Panc1 (cell line): ENCODE measurements at regions not wholly inside any gene's neighbourhood (a gene's known extent, or its start where the extent isn't known, plus 50 kb on each side); places are given as distances from the start of the nearest gene placed in this dataset.

Source experiments
- ATAC-seq: fragments of 200-7000 bp; cut with Tn5 transposase; 2 replicates; pipeline ENCODE4 v1.9.1; 2020; ENCODE audit warnings: mild to moderate bottlenecking, moderate library complexity
- BruUV-seq: library from RNA; stranded (reverse); fragments of 400-500 nt; replicated peaks from 2 replicates; lab custom pipeline; 2021; lab: Mats Ljungman, UMichigan
- CTCF ChIA-PET: fragments of 300-600 bp; sonication (Branson Sonifier 250); formaldehyde crosslinking; loops from one replicate; lab custom pipeline; 2022; ENCODE audit warnings: antibody characterized with exemption; lab: Charles Lee
- POLR2A ChIA-PET: fragments of 300-600 bp; sonication (Branson Sonifier 250); formaldehyde crosslinking; loops from one replicate; lab custom pipeline; 2022; ENCODE audit warnings: antibody characterized with exemption; lab: Charles Lee
- DNase-seq: peaks from one replicate; pipeline ENCODE4 v3.0.0-alpha.2; 2010; ENCODE audit warnings: low read depth, low spot score
- H3K27ac ChIP-seq: 2 replicates; pipeline ENCODE4 v1.5.1; 2011; ENCODE audit warnings: mild to moderate bottlenecking, low read length, inconsistent platforms
- H3K27me3 ChIP-seq: fragments of 200-500 bp; sonication (Bioruptor generic); 2 replicates; pipeline ENCODE4 v1.6.0; 2014; ENCODE audit warnings: low read length, inconsistent platforms; ENCODE audit not compliant: control insufficient read depth, insufficient read depth
- H3K36me3 ChIP-seq: fragments of 200-500 bp; sonication (Bioruptor generic); 2 replicates; pipeline ENCODE4 v1.5.1; 2014; ENCODE audit warnings: inconsistent platforms, mild to moderate bottlenecking, low read length, moderate library complexity; ENCODE audit not compliant: control insufficient read depth, insufficient read depth
- H3K4me1 ChIP-seq: 2 replicates; pipeline ENCODE4 v1.5.1; 2011; ENCODE audit warnings: inconsistent platforms, mild to moderate bottlenecking, low read length, moderate library complexity; ENCODE audit not compliant: control insufficient read depth, insufficient read depth
- H3K4me3 ChIP-seq, 2 experiments: 2 replicates each; pipeline ENCODE4 v1.5.1; 2011 to 2012; ENCODE audit warnings: low read depth in 2 of 2, low read length in 2 of 2, mild to moderate bottlenecking in 2 of 2, inconsistent platforms in 1 of 2, moderate library complexity in 1 of 2
- H3K9me3 ChIP-seq: fragments of 200-500 bp; sonication (Bioruptor generic); 2 replicates; pipeline ENCODE4 v1.5.1; 2014; ENCODE audit warnings: low read depth, mild to moderate bottlenecking, inconsistent platforms, low read length, moderate library complexity; ENCODE audit not compliant: control insufficient read depth, insufficient read depth
- CTCF ChIP-seq: fragments of 450-650 bp; IDR thresholded peaks from 2 replicates; pipeline ENCODE4 v1.5.1; 2017; ENCODE audit warnings: mild to moderate bottlenecking
- POLR2AphosphoS5 ChIP-seq: IDR thresholded peaks from 2 replicates; pipeline ENCODE4 v1.6.1; 2012; ENCODE audit warnings: mild to moderate bottlenecking, low read depth, low read length, moderate library complexity
- REST ChIP-seq, 2 experiments: IDR thresholded peaks; 2 replicates each; pipeline ENCODE4 v1.6.1; 2011 to 2012; ENCODE audit warnings: low read depth in 2 of 2, control low read depth in 1 of 2, low read length in 1 of 2, mild to moderate bottlenecking in 1 of 2, moderate library complexity in 1 of 2; ENCODE audit not compliant: insufficient read depth in 1 of 2
- SIN3A ChIP-seq: IDR thresholded peaks from 2 replicates; pipeline ENCODE4 v1.6.1; 2012; ENCODE audit warnings: low read depth, mild to moderate bottlenecking, low read length, moderate library complexity, borderline replicate concordance; ENCODE audit not compliant: insufficient read depth
- TCF7L2 ChIP-seq: IDR thresholded peaks from 2 replicates; pipeline ENCODE4 v1.6.1; 2011; ENCODE audit warnings: mild to moderate bottlenecking, low read depth, low read length, inconsistent platforms
- in situ Hi-C: cut with HindIII; loops from 2 replicates; pipeline ENCODE4 v1.10.0; 2016; ENCODE audit warnings: low sequenced_read_pairs, low pct_unique_long_range_greater_than_20kb
- intact Hi-C: fragments of 100-400 bp; cut with micrococcal nuclease; formaldehyde crosslinking; loops from one replicate; pipeline ENCODE4 v1.10.0; 2022; ENCODE audit not compliant: unreplicated experiment

DNA sequence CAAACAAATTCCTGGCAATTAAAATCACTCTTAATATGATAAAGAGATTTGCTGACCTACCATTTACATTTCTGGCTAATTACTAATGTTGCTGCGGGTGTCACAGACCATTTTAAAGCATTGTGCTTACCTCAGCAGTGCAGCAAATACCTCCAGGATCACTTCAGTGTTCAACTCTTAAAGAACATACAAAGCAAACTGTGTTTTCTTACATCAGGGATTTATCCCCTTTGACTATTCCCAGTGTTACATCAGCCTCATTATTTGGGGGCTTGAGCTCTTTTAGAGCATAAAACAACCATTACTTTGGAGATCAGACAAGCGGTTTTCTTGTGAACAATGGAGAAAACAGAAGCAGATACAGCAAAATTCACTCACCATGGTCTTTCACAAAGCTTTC is 185.4 kb downstream of the LYPLAL1 start:
- no peak for DNase-seq
- ChIA-PET POLR2A (no interaction called here), CTCF (no interaction called here)
- no peaks in the 10 kb centered on the region for H3K27me3 ChIP-seq
- no peak overlapping the region for H3K27ac ChIP-seq
- no peak for TF ChIP-seq TCF7L2
- no peak for TF ChIP-seq SIN3A
- TF ChIP-seq REST (IDR thresholded peaks at IDR 0.05; ENCODE audit: insufficient read depth in 1 of 2, low read depth in 2 of 2, low read length in 1 of 2), result no peak
- TF ChIP-seq POLR2AphosphoS5, result no peak
- TF ChIP-seq CTCF, result no peak
- no peaks in the 10 kb centered on the region for H3K9me3 ChIP-seq
- in situ Hi-C loops (no loop called here), intact Hi-C loops (no loop called here)
- H3K36me3 ChIP-seq, result no peaks in the 10 kb centered on the region
- ATAC-seq, result no peak
- no peak overlapping the region for H3K4me3 ChIP-seq
- BruUV-seq, result no TSS peak
- H3K4me1 ChIP-seq, result no peaks in the 10 kb centered on the region

DNA sequence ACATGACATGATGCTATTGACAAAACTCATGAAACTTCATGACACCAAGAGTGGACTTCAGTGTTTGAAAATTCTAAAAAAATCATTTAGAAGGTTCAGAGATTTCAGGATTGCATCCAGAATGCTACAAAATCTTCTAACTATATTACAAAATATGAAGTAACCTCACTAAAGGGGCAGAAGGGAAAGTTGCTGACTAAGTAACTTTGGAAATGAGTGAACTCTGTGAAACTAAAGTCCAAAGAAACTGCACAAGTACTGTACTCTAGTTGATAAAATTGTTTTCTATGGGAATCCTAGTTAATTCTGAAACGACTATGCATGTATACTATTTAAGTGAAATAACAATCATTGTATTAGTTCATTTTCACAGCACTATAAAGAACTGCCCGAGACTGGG is 184.4 kb downstream of the LYPLAL1 start:
- ATAC-seq (no peak), DNase-seq (no peak)
- no peaks in the 10 kb centered on the region for H3K9me3 ChIP-seq
- intact Hi-C loops (no loop called here), in situ Hi-C loops (no loop called here)
- H3K27ac ChIP-seq, result no peak overlapping the region
- BruUV-seq, result no TSS peak
- no peaks in the 10 kb centered on the region for H3K27me3 ChIP-seq
- no peaks in the 10 kb centered on the region for H3K4me1 ChIP-seq
- H3K4me3 ChIP-seq, result no peak overlapping the region
- no peak for TF ChIP-seq SIN3A
- no peak for TF ChIP-seq REST (IDR thresholded peaks at IDR 0.05; ENCODE audit: insufficient read depth in 1 of 2, low read depth in 2 of 2, low read length in 1 of 2)
- TF ChIP-seq POLR2AphosphoS5, result no peak
- TF ChIP-seq TCF7L2, result no peak
- no peak for TF ChIP-seq CTCF
- POLR2A ChIA-PET, result no interaction called here
- no peaks in the 10 kb centered on the region for H3K36me3 ChIP-seq
- CTCF ChIA-PET, result no interaction called here
